DOHH2 (cell line): ENCODE measurements at regions not wholly inside any gene's neighbourhood (a gene's known extent, or its start where the extent isn't known, plus 50 kb on each side); places are given as distances from the start of the nearest gene placed in this dataset.

Experiments
- H3F3A ChIP-seq: fragments of 200-600 bp; sonication (generic), shearing (Covaris generic); 2 replicates; pipeline ENCODE4 v1.6.0; 2016; ENCODE audit warnings: antibody characterized with exemption, mild to moderate bottlenecking; ENCODE audit not compliant: control insufficient read depth, insufficient read depth
- H3K27ac ChIP-seq: fragments of 200-600 bp; sonication (generic); 2 replicates; pipeline ENCODE4 v1.5.1; 2014; ENCODE audit warnings: low read depth, mild to moderate bottlenecking, low read length, moderate library complexity
- H3K27me3 ChIP-seq: fragments of 200-600 bp; sonication (generic); 2 replicates; pipeline ENCODE4 v1.6.1; 2014; ENCODE audit warnings: mild to moderate bottlenecking, low read length, mixed read lengths; ENCODE audit not compliant: control insufficient read depth
- H3K36me3 ChIP-seq: fragments of 200-600 bp; sonication (generic); 2 replicates; pipeline ENCODE4 v1.6.1; 2014; ENCODE audit warnings: mild to moderate bottlenecking, low read length, moderate library complexity, mixed read lengths; ENCODE audit not compliant: control insufficient read depth
- H3K4me1 ChIP-seq: fragments of 200-600 bp; sonication (generic); 2 replicates; pipeline ENCODE4 v1.6.1; 2014; ENCODE audit warnings: mild to moderate bottlenecking, low read length, mixed read lengths; ENCODE audit not compliant: control insufficient read depth
- H3K4me2 ChIP-seq: fragments of 200-600 bp; sonication (generic); 2 replicates; pipeline ENCODE4 v1.6.0; 2014; ENCODE audit warnings: mild to moderate bottlenecking, low read length, moderate library complexity
- H3K4me3 ChIP-seq: fragments of 200-600 bp; sonication (generic); 2 replicates; pipeline ENCODE4 v1.5.1; 2014; ENCODE audit warnings: mild to moderate bottlenecking, low read length, mixed read lengths
- H3K79me2 ChIP-seq: fragments of 200-600 bp; sonication (generic); 2 replicates; pipeline ENCODE4 v1.6.1; 2014; ENCODE audit warnings: mild to moderate bottlenecking, low read length, mixed read lengths; ENCODE audit not compliant: control insufficient read depth
- H3K9me2 ChIP-seq: fragments of 200-600 bp; sonication (generic); replicated peaks from 2 replicates; pipeline ENCODE4 v1.6.1; 2014; ENCODE audit warnings: mild to moderate bottlenecking, low read length, mixed read lengths; ENCODE audit not compliant: control insufficient read depth
- H3K9me3 ChIP-seq: fragments of 200-600 bp; sonication (generic); 2 replicates; pipeline ENCODE4 v1.6.1; 2014; ENCODE audit warnings: antibody characterized with exemption, low read length, mixed read lengths; ENCODE audit not compliant: control insufficient read depth, insufficient read depth
- H4K20me1 ChIP-seq: fragments of 200-600 bp; sonication (generic); 2 replicates; pipeline ENCODE4 v1.6.0; 2014; ENCODE audit warnings: low read depth, mild to moderate bottlenecking, antibody characterized with exemption, low read length, moderate library complexity; ENCODE audit not compliant: control insufficient read depth, insufficient read depth
- CTCF ChIP-seq: fragments of 200-600 bp; sonication (generic); IDR thresholded peaks from one replicate; pipeline ENCODE4 v1.5.1; 2014; ENCODE audit warnings: antibody characterized with exemption, mild to moderate bottlenecking, low read depth, low read length; ENCODE audit not compliant: poor library complexity, severe bottlenecking
- EZH2phosphoT487 ChIP-seq: fragments of 200-600 bp; sonication (generic); IDR thresholded peaks from 2 replicates; pipeline ENCODE4 v1.6.1; 2017; ENCODE audit warnings: borderline replicate concordance, mild to moderate bottlenecking, antibody characterized with exemption, low read length, moderate library complexity, mixed read lengths

DNA sequence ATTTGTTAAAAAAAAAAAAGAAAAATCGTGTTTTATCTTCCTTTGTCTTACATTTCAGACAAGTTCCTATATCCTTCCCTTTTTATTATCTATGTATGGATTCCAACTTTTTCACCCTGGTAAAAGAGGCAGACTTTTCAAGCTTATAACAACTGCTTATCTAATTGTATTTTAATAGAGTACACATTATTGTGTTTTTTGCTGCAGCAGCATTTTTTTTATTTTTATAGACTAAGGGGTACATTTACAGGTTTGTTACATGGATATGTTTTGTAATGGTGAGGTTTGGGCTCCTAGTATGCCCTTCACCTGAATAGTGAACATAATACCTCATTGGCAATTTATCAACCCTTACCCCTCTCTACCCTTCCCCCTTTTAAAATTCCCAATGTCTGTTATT lies 195.0 kb upstream of the RGMB start:
- no peak overlapping the region for H3K27ac ChIP-seq
- TF ChIP-seq CTCF, result no peak
- TF ChIP-seq EZH2phosphoT487, result no peak
- no peaks in the 10 kb centered on the region for H3K9me3 ChIP-seq
- no peaks in the 10 kb centered on the region for H3K36me3 ChIP-seq
- H3F3A ChIP-seq, result no peaks in the 10 kb centered on the region
- H3K4me2 ChIP-seq, result no peak overlapping the region
- H3K9me2 ChIP-seq, result no peaks in the 10 kb centered on the region
- no peak overlapping the region for H3K4me3 ChIP-seq
- no peaks in the 10 kb centered on the region for H3K79me2 ChIP-seq
- H4K20me1 ChIP-seq, result no peaks in the 10 kb centered on the region
- H3K4me1 ChIP-seq, result no peaks in the 10 kb centered on the region
- H3K27me3 ChIP-seq, result no peaks in the 10 kb centered on the region

DNA sequence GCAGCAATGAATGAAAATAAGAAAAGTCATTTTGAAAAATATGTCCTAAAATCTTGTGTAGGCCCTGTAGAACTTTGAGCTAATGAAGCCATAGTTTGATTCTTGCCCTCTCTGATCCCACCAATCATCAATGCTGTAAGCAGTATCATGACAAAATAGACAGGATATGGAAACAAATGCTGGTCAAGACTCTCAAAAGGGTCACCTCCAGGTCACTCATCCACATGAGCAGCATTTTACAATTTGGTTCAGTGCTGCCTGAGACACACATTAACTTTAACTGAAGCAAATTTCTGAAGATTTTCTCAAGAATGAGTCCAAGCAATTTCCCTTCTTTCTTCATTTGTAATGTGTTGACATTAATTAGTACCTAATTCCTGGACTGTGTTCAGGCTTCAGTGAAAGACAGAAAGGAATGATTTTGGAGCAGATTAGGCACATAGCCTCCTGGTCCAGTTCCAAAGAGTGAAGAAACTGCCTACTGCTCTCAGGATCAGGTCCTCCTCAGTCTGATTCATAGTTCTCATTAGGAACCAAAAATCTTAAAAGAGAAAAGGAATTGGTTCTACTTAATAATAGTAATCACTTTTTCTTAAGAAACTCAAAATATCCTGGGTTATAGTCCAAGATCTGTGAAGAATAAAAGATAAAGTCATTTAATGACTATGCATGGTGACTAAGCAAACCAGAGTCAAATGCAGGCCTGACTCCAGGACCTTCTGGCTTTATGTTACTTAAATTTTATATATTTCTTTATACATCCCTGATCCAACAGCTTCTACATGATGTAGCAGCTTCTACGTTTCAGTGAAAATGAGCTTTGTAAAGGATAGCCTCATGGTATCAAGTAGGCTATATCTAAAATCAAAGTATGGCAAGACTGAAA lies 192.1 kb upstream of the RGMB start:
- no peak overlapping the region for H3K4me3 ChIP-seq
- H3K9me3 ChIP-seq, result no peaks in the 10 kb centered on the region
- no peaks in the 10 kb centered on the region for H3K79me2 ChIP-seq
- H3F3A ChIP-seq, result no peaks in the 10 kb centered on the region
- no peaks in the 10 kb centered on the region for H3K36me3 ChIP-seq
- no peaks in the 10 kb centered on the region for H3K9me2 ChIP-seq
- H3K4me2 ChIP-seq, result no peak overlapping the region
- no peaks in the 10 kb centered on the region for H4K20me1 ChIP-seq
- H3K27me3 ChIP-seq, result no peaks in the 10 kb centered on the region
- no peak overlapping the region for H3K27ac ChIP-seq
- no peaks in the 10 kb centered on the region for H3K4me1 ChIP-seq
- TF ChIP-seq CTCF, result no peak
- no peak for TF ChIP-seq EZH2phosphoT487

GRCh38 chr5:98583586-98583985 lies 189.9 kb upstream of the RGMB start:
- no peaks in the 10 kb centered on the region for H3K36me3 ChIP-seq
- TF ChIP-seq EZH2phosphoT487, result no peak
- no peak for TF ChIP-seq CTCF
- H3K79me2 ChIP-seq, result no peaks in the 10 kb centered on the region
- no peaks in the 10 kb centered on the region for H3F3A ChIP-seq
- H3K9me2 ChIP-seq, result no peaks in the 10 kb centered on the region
- H4K20me1 ChIP-seq, result no peaks in the 10 kb centered on the region
- H3K4me1 ChIP-seq, result no peaks in the 10 kb centered on the region
- H3K27me3 ChIP-seq, result no peaks in the 10 kb centered on the region
- no peak overlapping the region for H3K27ac ChIP-seq
- no peak overlapping the region for H3K4me3 ChIP-seq
- no peak overlapping the region for H3K4me2 ChIP-seq
- no peaks in the 10 kb centered on the region for H3K9me3 ChIP-seq
